Erythroblast (primary cell): ENCODE measurements at regions not wholly inside any gene's neighbourhood (a gene's known extent, or its start where the extent isn't known, plus 50 kb on each side); places are given as distances from the start of the nearest gene placed in this dataset.

ENCODE experiments used
- GATA1 ChIP-seq: IDR thresholded peaks from 2 replicates; pipeline ENCODE4 v1.6.1; 2011; ENCODE audit warnings: low read depth, mild to moderate bottlenecking, control low read depth, low read length, moderate library complexity
- POLR2A ChIP-seq: IDR thresholded peaks from 2 replicates; pipeline ENCODE4 v1.6.1; 2011; ENCODE audit warnings: mild to moderate bottlenecking, low read length

DNA sequence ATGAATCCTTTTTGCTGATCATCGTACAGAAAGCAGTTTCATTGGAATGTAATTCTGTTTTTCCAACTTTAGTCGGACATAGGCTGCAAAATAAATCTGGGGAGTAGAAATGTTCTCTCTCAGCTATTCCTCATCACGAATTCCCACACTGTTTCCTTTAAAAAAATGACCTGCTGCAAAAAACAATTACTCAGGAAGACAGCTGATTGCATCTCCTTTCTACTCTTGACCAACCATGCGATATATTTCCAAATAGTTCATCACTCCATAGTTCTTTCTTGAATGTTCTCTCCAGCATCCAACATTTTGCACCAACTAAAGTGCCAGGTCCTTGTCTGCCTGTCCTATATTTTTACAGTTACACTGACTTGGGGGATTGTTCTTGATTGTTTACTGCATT, 96.4 kb downstream of the S1PR1 start:
- TF ChIP-seq POLR2A (no peak), GATA1 (no peak)
